Left cardiac atrium (tissue), 4 donors: ENCODE measurements at regions not wholly inside any gene's neighbourhood (a gene's known extent, or its start where the extent isn't known, plus 50 kb on each side); places are given as distances from the start of the nearest gene placed in this dataset.

Experiments
- ATAC-seq, 2 donors: fragments of 200-7000 bp; cut with Tn5 transposase; one replicate each; pipeline ENCODE4 v1.9.1; 2020; ENCODE audit warnings: mild to moderate bottlenecking in 2 of 2, moderate library complexity in 2 of 2
- DNase-seq: peaks from one replicate; pipeline ENCODE4 v3.0.0-alpha.2; 2020
- intact Hi-C, 2 donors: fragments of 100-400 bp; cut with DNase I; formaldehyde crosslinking; loops; one replicate each; pipeline versions ENCODE4 v1.14.1 to v1.15.1; 2022 to 2023
- donor health status: DM: no; HTN: yes; CAD: no.
- donor health status: DM: no; HTN: yes; CAD: no; lungs with severe emphysema.
- donor health status: DM: yes; HTN: yes; CAD: no.
- donor health status: Dilated cardiomyopathy.

- DNase-seq (no peak), ATAC-seq (no peak)
- intact Hi-C loops: no loop called here
Observed at GRCh38 chr13:42717176-42717575, 64.2 kb upstream of the FAM216B start.

GRCh38 chr13:42720113-42720857 is 61.1 kb upstream of the FAM216B start:
- peak; percentile 57 to 96 for ATAC-seq

DNA sequence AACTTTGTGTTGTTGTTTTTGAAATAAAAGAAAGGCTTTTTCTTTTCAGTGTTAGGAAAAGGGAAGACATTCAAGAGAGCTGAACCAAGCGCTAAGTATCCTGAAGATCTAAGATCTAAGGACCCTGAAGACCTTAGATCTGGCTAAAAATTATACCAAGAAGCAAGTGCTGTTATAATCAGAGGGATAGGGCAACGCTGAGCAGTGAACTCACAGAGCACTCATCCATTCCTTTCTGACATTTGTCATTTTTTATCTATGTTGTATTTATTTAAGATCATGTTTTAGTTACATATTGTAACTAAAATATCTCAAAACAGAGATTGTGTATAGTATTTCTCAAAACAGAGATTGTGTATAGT is 60.5 kb upstream of the FAM216B start:
- ATAC-seq (no peak), DNase-seq (no peak)
- intact Hi-C loops: no loop called here

More at GRCh38 chr13:42720113-42720857, 61.1 kb upstream of the FAM216B start:
- intact Hi-C loops: no loop called here
- peak; percentile 26 for DNase-seq

DNA sequence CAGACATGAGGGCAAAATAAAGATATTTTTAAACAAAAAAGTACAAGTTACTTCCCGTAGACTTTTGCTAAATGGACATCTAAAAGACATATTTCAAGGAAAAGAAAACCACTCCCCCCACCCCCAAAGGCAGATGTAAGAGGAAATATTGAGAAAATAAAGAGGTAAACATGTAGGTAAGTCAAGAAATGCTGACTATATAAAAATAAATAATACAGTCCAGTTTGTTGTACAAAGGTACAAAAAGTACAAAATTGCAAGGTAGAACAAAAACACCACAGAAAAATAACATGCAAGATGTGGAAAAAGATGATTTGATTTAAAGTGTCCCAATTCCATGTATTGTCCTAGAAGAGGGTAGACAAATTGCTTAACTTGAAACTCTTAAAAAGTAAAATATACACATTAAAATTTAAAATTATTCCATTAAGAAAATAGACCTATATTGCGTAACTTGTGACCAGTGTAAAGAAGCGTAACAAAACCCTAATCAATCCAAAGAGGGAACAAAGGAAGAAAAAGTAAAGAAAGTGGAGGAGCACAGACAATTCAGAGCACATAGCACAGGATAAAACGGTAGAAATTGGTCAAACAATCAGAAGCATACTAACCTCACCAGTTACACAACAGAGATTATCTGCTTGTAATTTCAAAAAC is 58.4 kb upstream of the FAM216B start:
- DNase-seq (no peak), ATAC-seq (no peak)
- intact Hi-C loops: no loop called here

DNA sequence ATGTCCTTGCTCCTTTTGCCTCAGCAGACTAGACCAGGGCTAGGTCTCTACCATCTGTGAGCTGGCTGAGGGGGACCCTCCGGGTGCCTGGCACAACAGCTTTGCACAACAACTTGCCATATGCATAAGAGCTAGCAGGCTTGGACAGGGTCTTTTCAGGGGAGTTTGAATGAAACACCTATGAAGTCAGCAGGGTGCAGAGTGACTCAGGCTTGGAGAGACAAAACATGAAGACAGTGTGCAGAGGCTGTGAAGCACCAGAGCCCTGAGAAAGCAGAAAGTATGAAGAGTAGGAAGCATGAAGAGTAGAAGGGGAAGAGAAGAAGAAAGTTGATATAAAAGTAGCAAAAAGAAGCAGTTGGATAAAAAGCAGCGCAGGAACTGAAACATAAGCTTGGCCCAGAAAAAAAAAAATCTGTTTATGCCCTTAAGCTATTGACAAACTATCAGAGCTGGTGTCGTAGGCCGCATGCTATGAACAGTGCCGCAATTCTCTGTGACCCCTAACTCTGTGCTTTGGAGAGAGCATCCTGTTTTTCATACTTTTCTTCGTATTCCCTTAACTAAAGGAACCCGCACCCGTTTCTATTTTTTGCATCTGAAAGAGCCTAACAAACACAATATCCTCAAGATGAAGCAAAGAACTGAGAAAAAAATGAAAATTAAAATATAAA is 52.7 kb upstream of the FAM216B start:
- no peak for DNase-seq
- no peak for ATAC-seq
- intact Hi-C loops: no loop called here

DNA sequence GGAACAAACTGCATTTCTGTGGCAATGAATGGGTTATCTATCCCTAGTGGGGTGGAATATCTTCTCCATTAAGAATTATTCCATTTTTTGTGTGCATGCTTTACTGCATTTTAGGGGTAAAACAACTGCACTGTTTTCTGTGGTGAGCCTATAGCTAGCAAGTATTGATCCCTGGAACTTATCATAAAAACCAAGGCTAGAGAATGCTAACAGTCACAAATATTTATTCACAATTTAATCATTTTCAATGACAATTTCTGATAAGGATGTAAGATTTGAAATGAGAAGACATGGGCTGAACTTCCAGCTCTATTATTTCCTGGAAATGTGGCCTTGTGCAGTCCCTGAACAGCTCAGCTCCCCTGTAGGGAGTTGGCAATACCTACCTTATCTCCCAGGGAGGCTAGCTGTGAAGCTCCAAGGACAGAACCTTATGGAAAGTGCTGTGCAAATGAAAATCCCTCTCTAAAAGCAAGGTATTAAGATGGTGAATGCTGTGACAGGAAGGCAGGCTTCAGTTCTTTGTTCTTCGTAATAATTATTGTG is 51.5 kb upstream of the FAM216B start:
- ATAC-seq: no peak
- intact Hi-C loops: no loop called here
- no peak for DNase-seq
